Stimulated activated CD4-positive, alpha-beta T cell treated with anti-CD3 and anti-CD28 coated beads, TNF-alpha, amount 100 ng/mL, for 1 hour (primary cell): ENCODE measurements at regions not wholly inside any gene's neighbourhood (a gene's known extent, or its start where the extent isn't known, plus 50 kb on each side); places are given as distances from the start of the nearest gene placed in this dataset.

ENCODE experiments used
- DNase-seq, 3 donors: peaks; one replicate each; pipeline ENCODE4 v3.0.0-alpha.2; 2020; ENCODE audit warnings: low read depth in 3 of 3, low spot score in 1 of 3

- DNase-seq, result no peak
Observed at GRCh38 chr3:110074095-110074494, 736.7 kb upstream of the DPPA4 start.

GRCh38 chr3:110077093-110077492, 739.7 kb upstream of the DPPA4 start:
- no peak for DNase-seq

GRCh38 chr3:110093411-110093810, 756.1 kb upstream of the DPPA4 start:
- no peak for DNase-seq

- DNase-seq, result no peak
Observed at GRCh38 chr3:110093812-110094401, 756.6 kb upstream of the DPPA4 start.

GRCh38 chr3:110099711-110100110, 762.4 kb upstream of the DPPA4 start:
- no peak for DNase-seq

GRCh38 chr3:110101361-110101760, 764.0 kb upstream of the DPPA4 start:
- DNase-seq, result no peak

GRCh38 chr3:110106805-110107204, 769.5 kb upstream of the DPPA4 start:
- DNase-seq, result no peak

- DNase-seq, result no peak
Observed at GRCh38 chr3:110123946-110124345, 786.6 kb upstream of the DPPA4 start.

GRCh38 chr3:110126065-110126464, 788.7 kb upstream of the DPPA4 start:
- DNase-seq, result no peak

GRCh38 chr3:110133971-110134370, 796.6 kb upstream of the DPPA4 start:
- no peak for DNase-seq

- DNase-seq, result no peak
Observed at GRCh38 chr3:110139048-110139447, 801.7 kb upstream of the DPPA4 start.

- DNase-seq, result no peak
Observed at GRCh38 chr3:110139821-110140220, 802.5 kb upstream of the DPPA4 start.

- no peak for DNase-seq
Observed at GRCh38 chr3:110149763-110150162, 812.4 kb upstream of the DPPA4 start.

- DNase-seq, result no peak
Observed at GRCh38 chr3:110157221-110157620, 819.9 kb upstream of the DPPA4 start.

GRCh38 chr3:110164632-110165369, 827.5 kb upstream of the DPPA4 start:
- DNase-seq, result no peak

- no peak for DNase-seq
Observed at GRCh38 chr3:110165370-110165743, 828.0 kb upstream of the DPPA4 start.

GRCh38 chr3:110165753-110166152, 828.4 kb upstream of the DPPA4 start:
- no peak for DNase-seq

GRCh38 chr3:110166791-110167190, 829.4 kb upstream of the DPPA4 start:
- no peak for DNase-seq

- no peak for DNase-seq
Observed at GRCh38 chr3:110174908-110175307, 837.6 kb upstream of the DPPA4 start.

GRCh38 chr3:110178965-110179364, 841.6 kb upstream of the DPPA4 start:
- DNase-seq, result no peak

- no peak for DNase-seq
Observed at GRCh38 chr3:110180733-110181132, 843.4 kb upstream of the DPPA4 start.

GRCh38 chr3:110181226-110181625, 843.9 kb upstream of the DPPA4 start:
- no peak for DNase-seq

- DNase-seq, result no peak
Observed at GRCh38 chr3:110184536-110184935, 847.2 kb upstream of the DPPA4 start.
